AG08396 (cell line): ENCODE measurements at regions not wholly inside any gene's neighbourhood (a gene's known extent, or its start where the extent isn't known, plus 50 kb on each side); places are given as distances from the start of the nearest gene placed in this dataset.

Experiments used
- DNase-seq: peaks from one replicate; pipeline ENCODE4 v3.0.0; 2012; ENCODE audit warnings: low spot score, mixed read lengths

DNA sequence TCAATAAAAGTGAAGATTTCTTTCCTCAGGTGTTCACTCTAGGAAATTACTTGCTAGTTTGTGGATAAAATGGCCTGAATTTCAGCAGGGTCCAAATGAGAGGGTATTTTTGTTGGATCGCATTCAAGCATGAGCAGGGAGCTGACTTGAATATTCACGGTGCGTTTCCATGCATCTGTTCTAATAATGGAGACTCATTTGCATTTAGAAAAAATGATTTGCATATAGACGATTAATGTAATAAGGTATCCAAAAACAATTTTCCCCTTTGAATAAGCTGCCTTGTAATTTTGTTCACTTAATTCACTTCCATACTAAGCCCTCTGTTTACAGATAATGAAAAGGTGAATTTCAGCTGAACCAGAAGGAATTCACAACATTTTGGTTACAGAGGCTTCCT lies 130.9 kb upstream of the AJAP1 start:
- DNase-seq, result no peak

DNA sequence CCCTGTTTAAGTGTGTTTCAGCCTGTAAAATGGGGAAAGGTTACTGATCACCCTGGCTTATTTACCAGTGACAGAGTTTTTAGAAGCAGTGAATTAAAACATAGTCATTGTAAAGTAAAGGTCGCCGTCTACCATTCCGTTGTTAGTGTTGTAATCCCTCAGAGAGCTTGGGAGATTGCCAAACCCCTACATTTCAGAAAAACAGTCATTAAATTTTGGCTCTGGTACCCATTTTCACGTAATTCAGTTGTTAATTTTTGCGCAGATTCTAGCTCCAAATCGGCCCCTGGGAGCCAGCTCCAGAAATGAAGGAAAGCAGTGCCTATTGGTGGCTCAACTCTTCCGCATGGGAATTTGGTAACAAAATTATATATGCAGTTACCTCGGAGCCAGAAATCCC lies 127.7 kb upstream of the AJAP1 start:
- DNase-seq, result no peak

DNA sequence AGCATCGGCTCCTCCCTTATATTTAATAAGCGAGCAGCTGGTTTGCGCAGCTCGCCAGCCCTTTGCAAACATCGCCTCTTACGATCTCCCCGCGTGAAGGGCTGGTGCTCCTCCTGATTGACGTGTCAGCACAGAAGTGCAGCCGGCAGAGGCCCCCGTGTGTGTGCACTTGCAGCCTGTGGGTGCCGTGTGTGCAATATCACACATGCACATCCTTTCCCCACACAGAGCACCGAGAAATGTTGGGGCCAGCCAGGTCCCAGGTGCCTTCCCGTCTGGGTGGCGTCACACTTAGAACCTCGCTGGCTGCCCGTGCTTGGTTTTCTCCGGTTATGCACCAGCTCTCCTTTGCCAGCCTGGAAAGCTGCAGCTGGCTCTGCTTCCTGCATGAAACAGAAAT lies 126.6 kb upstream of the AJAP1 start:
- no peak for DNase-seq

DNA sequence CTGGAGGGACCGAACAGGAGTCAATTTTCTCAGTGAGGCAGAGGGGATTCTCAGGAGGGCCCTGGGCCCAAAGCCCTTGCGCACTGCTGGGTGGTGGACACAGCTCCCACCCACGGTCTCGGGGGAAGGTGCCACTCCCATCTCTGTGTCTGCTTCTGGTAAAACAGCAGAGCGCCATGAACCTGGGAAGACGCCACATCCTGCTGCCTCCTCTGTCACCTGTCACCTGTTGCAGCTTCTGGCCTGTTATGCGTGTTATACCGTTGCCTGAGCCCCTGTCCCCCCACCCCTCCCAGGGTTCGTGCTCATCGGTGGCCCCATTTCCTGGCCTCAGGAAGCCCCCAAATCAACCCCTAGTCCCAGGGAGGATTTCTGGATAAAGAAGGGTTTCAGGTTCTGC lies 125.8 kb upstream of the AJAP1 start:
- no peak for DNase-seq

DNA sequence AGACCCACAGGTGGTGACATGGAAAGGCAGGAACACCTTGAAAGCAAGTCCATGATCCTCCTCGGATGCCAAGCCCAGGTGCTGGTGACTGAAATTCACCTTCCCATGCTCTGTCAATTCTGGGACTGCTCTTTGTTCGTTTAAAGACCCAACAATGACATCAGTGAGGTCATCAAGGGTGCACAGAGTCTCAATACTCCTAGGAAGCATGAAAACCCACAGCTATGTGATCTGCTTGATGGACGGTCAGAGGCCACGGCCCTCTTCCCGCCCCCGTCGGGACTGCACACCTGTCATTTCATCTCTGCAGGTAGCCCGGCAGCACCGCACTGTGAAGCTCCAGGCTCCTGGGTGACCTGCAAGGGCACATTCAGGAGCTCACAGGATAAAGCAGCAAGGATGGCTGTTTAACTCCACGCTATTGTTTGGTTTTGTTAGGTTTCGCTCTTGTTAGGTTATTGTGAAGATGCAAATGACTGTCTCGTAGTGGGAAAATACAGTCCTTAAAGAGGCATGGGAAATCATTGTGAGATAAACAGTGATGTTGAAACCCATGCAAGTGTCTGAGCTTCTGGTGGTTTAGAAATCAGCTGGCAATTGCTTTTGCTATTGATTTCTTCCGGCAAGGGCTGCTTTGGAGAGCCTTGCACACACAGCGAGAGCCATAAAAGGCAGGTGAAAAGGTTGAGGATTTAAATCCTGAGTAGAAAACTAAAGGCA lies 124.8 kb upstream of the AJAP1 start:
- DNase-seq, result no peak

DNA sequence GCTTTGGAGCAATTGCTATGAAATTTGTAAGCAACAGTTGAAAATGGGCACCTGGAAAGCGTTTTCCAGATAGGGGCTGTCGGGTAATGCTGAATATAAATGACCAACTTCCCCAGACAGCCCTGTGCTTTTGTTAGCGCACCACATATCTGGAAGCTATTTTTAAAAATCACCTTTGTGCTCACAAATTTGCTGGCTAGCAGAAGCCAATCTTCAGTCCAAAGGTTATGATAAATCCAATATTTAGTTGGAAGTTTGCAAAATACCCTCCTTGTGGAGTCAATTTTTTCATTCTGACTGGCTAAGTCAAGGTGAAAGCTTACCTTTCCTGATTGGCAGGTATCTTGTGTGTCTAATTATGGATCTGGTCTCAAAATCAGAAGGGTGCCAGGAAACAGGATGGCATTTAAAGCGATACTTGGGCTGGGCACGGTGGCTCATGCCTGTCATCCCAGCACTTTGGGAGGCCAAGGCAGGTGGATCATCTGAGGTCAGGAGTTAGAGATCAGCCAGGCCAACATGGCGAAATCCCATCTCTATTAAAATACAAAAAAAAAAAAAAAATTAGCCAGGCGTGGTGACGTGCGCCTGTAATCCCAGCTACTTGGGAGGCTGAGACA lies 124.1 kb upstream of the AJAP1 start:
- DNase-seq, result no peak

DNA sequence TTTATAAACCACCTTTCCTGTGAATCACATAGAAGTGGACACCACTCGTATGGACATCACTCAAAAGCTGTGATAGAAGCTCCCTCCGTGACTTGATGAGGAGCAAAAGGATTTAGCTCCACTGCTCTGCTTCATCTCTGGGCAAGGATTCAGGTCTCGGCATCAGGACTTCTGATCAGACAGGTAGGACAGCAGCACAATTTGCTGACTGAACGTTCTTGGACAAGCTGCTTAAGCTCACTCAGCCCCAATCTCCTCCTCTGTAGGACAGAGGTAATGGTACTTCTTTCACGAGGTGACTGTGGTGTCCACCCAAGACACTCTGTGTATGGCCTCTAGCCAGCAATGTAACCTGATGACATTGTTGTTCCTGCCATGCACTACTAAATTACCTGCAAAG lies 122.6 kb upstream of the AJAP1 start:
- no peak for DNase-seq

DNA sequence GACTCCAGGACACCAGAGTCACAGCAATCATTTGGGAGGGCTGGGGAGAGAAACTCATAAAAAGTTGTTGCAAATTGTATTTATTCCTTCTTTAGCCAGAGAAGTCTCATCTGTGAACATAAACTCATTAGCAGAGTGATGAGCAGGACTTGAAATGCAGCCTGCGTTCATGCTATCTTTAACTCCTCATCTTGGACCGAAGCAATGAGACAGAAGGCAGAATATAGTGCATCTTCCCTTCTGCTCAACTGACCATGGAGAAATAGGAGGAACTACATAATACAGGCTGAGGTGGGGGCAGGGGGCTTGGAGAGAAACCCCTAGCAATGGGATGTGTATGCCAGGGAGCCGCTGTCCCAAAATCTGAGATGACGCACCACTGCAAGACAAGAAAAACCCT lies 121.8 kb upstream of the AJAP1 start:
- DNase-seq, result no peak

DNA sequence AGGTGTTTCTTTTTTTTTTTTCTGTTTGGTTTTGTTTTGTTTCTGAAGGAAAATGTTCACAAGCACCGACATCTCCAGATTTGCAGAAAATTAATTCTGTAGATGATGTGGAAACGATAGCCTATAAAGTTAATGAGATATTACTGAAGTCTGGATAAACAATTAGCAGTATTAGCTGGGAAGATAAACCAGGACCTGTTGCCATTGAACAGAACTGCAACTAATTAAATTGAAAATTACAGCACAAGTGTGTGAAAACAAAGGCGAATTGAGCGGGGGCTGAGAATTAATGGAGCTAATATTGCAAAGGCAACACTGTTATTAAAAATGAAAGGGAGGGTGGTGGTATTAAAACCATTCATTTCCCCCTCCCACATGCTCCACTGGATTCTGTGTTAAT lies 107.5 kb upstream of the AJAP1 start:
- no peak for DNase-seq

DNA sequence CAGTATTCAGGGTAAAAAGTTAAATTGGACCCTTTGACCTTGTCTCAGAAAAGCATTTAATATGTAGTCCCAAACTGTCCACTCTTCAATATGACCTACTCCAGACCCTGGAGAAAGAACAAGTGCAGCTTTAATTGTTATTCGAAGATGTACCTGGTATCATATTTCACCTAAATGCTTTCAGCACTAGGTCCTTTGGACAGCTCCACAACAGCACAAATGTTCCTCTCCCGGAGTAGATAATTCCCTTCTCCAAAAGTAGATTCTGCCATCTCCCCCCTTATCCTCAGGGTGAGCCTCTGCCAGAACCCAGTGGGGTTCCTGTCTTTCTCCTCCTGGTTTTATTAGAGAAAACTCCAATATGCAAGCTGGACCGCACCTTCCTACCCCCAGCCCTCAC lies 104.5 kb upstream of the AJAP1 start:
- no peak for DNase-seq

DNA sequence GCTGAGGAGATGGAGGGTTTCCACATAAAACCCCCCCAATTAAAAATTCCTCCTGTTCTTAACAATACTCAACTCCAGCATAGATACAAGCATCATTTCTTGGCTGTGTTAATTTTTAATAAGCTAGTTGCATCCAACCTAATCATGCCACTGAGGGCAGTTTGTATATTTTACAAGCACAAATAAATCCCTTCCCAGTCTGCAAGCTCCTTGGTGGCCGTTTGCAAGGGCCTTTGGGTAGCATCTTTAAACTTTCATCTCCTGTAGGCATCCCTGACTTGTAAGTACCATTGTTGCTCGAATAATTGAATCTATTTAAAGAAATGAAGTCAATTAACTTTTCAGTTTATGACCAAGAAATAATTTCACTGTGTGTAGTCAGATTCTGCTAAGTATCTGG lies 103.5 kb upstream of the AJAP1 start:
- no peak for DNase-seq

DNA sequence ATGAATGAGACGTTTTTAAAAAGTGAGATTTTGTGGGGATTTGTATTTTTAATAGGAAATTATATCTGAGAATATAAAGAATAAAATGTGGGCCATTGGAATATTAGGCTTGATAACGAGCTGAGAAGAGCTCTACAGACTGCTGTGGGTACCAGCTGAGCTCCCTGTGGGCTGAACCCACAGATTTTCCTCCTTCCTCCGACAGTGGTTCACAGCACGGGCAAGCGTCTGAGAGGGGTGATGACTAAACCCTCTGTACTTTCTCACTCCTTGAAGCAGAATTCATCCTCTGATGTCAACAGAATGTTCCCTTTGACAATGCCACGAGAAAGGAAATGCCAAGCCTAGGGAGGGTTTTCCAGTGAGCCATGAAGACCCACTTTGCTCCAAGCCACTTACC lies 102.7 kb upstream of the AJAP1 start:
- DNase-seq, result no peak

DNA sequence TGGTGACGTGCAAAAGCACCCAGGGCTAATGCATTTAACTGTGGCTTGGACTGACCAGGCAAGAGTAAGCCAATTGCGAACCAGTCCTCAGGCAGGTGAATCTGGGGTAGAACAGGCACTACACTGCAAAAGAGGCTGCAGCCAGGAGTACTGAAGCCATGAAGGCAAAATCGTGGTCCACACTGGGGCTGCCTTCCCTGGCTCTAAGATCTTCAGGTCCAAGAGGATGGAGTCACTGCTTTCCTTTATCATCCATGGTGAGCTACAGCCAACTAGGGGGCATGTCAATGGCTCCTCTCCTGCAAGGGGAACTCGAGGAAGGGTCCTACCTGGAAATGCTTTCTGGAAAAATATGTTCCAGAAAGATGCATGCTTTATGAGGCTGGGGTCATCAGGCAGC lies 100.6 kb upstream of the AJAP1 start:
- DNase-seq, result no peak

DNA sequence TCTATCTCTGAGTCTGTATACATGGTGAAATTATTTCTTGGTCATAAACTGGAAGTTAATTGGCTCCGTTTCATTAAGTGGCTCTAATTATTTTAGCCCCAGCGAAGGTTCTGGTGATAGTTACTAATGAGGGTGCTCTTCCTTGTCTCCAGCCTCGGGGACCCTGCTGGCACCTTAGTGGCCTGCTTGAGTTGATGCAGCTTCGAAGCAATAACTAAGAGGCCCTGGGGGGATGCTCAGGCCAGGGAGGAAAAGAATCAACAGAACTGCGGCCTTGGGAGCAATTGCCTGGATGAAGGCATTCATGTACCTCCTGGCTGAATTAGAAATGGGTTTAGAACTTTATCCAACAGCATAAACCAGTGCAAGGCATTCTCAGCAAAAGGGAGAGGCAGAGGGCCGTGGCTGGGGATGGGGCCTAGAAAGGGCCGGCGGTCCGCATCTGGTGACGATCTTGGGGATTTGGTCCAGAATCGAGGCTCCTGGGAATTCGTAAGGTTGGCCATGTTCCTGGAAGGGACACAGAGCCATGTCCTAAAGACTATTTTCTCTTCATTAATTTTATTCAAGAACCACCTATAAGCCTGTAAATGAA lies 100.0 kb upstream of the AJAP1 start:
- DNase-seq, result no peak

DNA sequence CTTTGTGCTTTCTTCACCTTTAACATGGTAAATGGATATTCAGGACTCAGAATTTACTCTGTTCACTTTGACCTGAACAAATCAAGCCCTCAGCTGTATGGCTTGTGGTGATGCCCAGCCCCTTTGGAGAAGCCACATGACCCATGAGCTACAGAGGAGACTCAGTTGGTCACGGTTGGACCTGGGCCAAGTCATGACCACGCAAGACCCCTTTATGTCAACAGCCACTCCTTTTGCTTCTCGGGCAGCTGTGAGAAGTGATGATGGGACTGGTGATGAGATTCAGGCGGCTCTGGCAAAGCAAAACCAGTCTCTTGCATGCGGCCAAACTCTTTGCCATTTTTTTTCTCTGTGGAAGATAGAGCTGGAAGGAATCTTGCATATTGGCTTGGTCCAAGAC lies 96.5 kb upstream of the AJAP1 start:
- DNase-seq, result no peak

DNA sequence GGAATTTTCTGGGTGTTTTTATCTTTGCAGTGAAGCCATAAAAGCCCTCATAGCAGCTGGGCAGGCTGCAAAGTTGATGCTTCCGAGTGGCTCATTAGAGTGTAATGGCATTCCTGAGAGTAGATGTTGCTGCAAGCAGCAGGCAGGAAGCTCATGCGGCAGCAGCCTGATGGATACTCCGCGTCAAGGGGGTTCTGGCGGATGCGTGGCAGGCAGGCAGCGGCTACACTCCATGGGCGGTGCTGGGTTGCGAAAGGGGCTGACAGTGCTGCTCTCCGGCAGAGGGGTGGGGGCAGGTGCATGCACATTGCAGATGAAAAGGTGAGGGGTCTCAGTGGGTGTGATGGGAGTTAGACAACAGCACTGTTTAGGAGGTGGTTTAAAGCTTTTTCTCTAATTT lies 93.2 kb upstream of the AJAP1 start:
- DNase-seq, result no peak

DNA sequence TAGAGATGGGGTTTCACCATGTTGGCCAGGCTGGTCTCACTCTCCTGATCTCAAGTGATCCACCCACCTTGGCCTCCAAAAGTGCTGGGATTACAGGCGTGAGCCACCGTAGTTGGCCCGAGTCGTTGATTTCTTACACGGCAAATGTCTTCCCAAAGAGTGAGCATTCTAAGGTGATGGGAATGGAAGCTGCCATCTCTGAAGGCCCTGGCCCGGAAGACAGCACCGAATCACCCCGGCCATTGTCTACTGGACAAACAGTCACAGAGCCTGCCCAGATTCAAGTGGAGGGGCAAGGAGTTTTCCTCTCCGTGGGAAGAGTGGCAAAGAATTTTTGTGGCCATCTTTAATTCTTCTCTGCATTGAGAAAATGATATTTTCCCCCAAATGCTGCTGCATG lies 92.1 kb upstream of the AJAP1 start:
- no peak for DNase-seq

DNA sequence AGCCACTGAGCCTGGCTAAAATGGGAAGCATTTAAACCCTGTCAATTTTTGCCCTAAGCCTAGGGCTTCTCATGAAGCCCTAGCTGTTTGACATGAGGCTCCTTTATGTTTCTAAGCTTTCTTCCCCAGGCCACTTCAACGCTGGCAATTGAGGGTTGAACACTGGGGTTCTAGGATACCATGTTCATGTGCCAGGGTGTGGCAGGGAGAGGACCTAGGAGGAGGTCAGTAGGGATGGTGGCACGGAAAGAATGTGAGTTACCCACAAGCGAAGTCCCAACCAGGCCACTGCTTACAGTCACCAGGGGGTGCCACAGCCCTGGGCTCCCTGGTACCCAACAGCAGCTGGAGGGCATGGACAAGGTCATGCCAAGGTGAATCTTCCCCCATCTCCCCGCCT lies 90.8 kb upstream of the AJAP1 start:
- DNase-seq, result no peak

DNA sequence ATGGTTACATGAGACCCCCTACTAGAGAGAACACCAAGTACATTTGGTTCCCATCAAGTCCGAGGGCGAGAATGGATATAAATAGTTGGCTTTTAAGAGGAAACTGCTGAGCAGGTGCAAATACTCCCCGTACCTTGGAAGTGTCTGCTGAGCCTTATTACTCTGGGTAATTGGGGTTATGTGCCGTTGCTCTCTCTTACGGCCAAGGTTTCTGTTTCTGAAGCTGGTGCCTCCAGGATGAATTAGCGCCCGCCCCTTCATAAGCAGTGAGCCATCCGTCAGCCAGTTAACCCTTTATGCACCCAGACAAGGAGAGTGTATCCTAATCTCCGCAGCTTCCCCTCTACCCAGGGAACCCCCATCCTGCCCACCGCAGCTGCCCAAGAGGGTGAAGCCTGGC lies 90.4 kb upstream of the AJAP1 start:
- DNase-seq, result no peak

DNA sequence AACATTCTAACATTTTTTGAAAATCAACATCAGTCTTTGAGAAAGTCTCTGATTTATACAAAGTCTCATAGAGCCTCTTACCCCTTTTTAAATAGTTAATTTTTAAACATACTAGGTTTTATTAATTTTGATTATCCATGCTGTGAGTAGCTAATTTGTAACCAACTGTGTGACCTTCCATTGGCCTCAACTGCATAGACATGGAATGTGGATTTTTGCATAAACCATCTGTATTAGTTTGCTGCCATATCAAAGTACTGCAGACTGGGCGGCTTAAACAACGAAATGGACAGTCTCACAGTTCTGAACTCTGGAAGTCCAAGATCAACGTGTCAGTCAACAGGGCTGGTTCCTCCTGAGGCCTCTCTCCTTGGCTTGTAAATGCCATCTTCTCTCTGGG lies 89.2 kb upstream of the AJAP1 start:
- DNase-seq, result no peak

DNA sequence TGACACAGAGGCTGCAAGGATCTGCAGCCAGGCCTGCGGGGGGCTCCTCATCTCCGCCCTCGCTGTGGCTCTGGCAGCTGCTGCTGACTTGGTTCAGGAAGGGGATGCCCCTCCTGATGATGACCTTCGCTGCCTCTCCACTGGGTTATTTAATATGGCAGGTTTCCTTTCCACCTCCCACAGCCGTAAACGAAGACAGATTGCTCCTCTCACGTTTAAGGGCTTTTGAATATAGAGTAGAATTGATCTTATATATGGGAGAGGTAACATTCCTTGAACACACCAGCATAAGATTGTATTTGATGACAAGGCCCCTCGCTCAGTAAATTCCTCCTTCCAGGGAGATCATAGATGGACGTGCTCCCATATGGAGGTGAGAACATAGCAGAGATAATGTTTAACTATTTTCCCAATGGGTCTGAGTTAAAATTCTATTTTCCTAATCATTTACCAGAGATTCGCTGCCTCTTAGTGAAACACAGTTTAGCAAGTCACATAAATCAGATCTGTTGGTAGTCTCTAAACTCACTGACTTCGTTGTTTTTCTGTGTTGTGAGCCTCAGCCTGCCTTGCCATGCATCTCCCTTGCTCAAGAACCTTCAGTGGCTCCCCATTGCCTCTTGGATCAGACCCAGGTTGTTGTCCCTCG lies 88.5 kb upstream of the AJAP1 start:
- DNase-seq, result no peak

DNA sequence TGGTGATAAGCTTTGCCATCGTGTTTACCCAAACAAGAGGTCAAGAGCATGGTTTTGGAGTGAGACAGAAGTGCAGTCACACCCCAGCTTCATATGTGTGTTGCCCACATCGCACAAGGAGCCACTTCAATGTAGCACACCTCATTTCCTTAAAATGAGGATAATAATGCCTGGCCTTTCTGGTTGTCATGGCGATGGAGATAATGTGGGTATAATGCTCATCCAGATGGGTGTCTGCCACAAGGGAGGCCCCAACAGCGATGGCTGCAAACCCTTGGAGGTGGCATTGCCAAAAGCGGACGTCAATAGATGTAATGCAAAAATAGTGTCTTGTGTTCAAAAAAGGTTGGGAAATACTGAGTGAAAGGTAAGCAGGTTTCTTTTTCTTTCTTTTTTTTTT lies 83.1 kb upstream of the AJAP1 start:
- no peak for DNase-seq

DNA sequence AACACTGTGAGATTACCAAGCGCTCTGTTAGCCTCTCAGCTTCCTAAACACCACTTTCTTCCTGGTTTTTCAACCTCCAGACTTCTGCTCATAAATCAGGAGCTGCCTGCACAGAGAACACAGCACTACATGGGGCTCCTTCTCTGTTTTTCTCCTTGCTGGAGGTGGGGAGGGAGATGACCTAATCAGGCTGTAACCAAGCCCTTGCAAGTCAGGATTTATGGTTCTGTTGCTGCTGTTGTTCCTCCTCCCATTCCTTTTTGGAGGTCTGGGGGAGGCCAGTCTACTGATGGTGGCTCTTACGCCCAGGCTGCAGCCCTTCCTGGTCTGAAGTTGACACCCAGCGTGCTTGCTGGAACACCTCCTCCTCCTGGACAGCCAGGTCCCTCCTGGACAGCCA lies 80.9 kb upstream of the AJAP1 start:
- DNase-seq, result no peak
